BLaER1 (cell line): ENCODE measurements at regions not wholly inside any gene's neighbourhood (a gene's known extent, or its start where the extent isn't known, plus 50 kb on each side); places are given as distances from the start of the nearest gene placed in this dataset.

ENCODE experiments used
- H3K27ac ChIP-seq: shearing (Covaris generic); formaldehyde crosslinking; 2 replicates; pipeline ENCODE4 v1.8.1; 2022
- H3K27me3 ChIP-seq: shearing (Covaris generic); formaldehyde crosslinking; 2 replicates; pipeline ENCODE4 v1.8.1; 2022
- H3K36me3 ChIP-seq: shearing (Covaris generic); formaldehyde crosslinking; 2 replicates; pipeline ENCODE4 v1.8.1; 2022
- H3K4me1 ChIP-seq: shearing (Covaris generic); formaldehyde crosslinking; 2 replicates; pipeline ENCODE4 v1.8.1; 2022
- H3K4me2 ChIP-seq: shearing (Covaris generic); formaldehyde crosslinking; 2 replicates; pipeline ENCODE4 v1.8.1; 2022
- H3K4me3 ChIP-seq: shearing (Covaris generic); formaldehyde crosslinking; 2 replicates; pipeline ENCODE4 v1.8.1; 2022
- H3K9ac ChIP-seq: shearing (Covaris generic); formaldehyde crosslinking; 2 replicates; pipeline ENCODE4 v1.8.1; 2022
- H3K9me3 ChIP-seq: shearing (Covaris generic); formaldehyde crosslinking; 2 replicates; pipeline ENCODE4 v1.8.1; 2022
- H4K20me1 ChIP-seq: shearing (Covaris generic); formaldehyde crosslinking; 2 replicates; pipeline ENCODE4 v1.8.1; 2022
- Cebpa-rat ChIP-seq: shearing (Covaris generic); IDR thresholded peaks from 2 replicates; pipeline ENCODE4 v1.8.1; 2022

- Histone ChIP-seq H3K27me3 (no peaks in the 10 kb centered on the region), H3K9ac (no peak overlapping the region), H3K4me3 (no peak overlapping the region), H3K27ac (no peak overlapping the region), H3K4me2 (no peak overlapping the region), H3K4me1 (peaks cover 3% of the 10 kb centered on the region; the same call in 1 of the 2 replicates), H3K9me3 (peaks cover 31% of the 10 kb centered on the region), H4K20me1 (no peaks in the 10 kb centered on the region), H3K36me3 (no peaks in the 10 kb centered on the region)
- TF ChIP-seq Cebpa-rat: no peak
Measured at GRCh38 chr5:176711883-176712282, 64.6 kb downstream of the TSPAN17 start.

DNA sequence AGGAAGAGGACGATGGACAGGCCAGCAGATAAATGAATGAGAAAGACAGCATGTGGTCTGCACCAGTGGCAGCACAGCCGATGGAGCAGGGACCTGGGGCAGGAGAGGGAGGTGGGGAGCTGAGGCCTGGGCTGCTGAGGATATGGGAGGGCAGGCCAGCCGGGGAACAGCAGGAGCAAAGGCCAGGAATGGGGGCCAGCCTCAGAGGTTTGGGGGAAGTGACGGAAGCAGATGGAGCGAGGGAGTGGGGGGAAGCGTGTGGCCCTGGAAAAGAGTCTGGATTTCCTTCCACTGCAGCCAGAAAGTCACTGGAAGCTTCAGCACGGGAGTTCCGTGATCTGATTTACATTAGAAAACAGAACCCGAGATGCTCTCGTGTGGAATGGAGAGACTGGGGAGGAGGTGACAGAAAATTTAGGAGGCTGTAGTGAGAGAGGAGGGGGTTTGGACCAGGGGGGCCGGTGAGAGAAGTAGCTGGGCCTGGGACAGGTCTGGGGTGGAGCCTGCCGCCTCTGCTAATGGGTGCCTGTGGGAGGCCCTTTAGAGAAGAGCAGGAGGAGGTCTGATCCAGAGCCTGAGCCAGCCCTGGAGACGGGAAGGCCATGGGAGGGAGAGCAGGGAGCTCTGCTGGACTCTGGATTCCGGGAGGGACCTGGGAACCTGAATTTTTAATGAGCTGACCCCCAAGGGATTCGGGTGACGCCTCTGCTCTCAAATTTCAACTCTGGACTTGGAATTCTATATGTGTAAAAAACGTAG lies 65.4 kb downstream of the TSPAN17 start:
- Histone ChIP-seq H3K27ac (no peak overlapping the region), H3K36me3 (no peaks in the 10 kb centered on the region), H4K20me1 (no peaks in the 10 kb centered on the region), H3K4me3 (no peak overlapping the region), H3K9me3 (peaks cover 31% of the 10 kb centered on the region), H3K4me1 (peaks cover 3% of the 10 kb centered on the region; the same call in 1 of the 2 replicates), H3K4me2 (no peak overlapping the region), H3K9ac (no peak overlapping the region), H3K27me3 (no peaks in the 10 kb centered on the region)
- no peak for TF ChIP-seq Cebpa-rat

- Histone ChIP-seq H3K27me3 (no peaks in the 10 kb centered on the region), H3K4me3 (no peak overlapping the region), H3K4me2 (no peak overlapping the region), H3K27ac (no peak overlapping the region), H3K36me3 (no peaks in the 10 kb centered on the region), H4K20me1 (no peaks in the 10 kb centered on the region), H3K9me3 (peaks cover 31% of the 10 kb centered on the region), H3K9ac (no peak overlapping the region), H3K4me1 (peaks cover 3% of the 10 kb centered on the region; the same call in 1 of the 2 replicates)
- TF ChIP-seq Cebpa-rat: no peak
Measured at GRCh38 chr5:176713409-176713808, 66.1 kb downstream of the TSPAN17 start.

- no peak overlapping the region for H3K27ac ChIP-seq
- no peaks in the 10 kb centered on the region for H4K20me1 ChIP-seq
- no peaks in the 10 kb centered on the region for H3K36me3 ChIP-seq
- no peaks in the 10 kb centered on the region for H3K27me3 ChIP-seq
- peaks cover 31% of the 10 kb centered on the region for H3K9me3 ChIP-seq
- TF ChIP-seq Cebpa-rat: no peak
- peaks cover 3% of the 10 kb centered on the region; the same call in 1 of the 2 replicates for H3K4me1 ChIP-seq
- H3K4me3 ChIP-seq: no peak overlapping the region
- H3K9ac ChIP-seq: no peak overlapping the region
- no peak overlapping the region for H3K4me2 ChIP-seq
Measured at GRCh38 chr5:176714067-176714466, 66.8 kb downstream of the TSPAN17 start.

GRCh38 chr5:176716320-176716719 lies 69.0 kb downstream of the TSPAN17 start:
- no peaks in the 10 kb centered on the region for H4K20me1 ChIP-seq
- H3K27ac ChIP-seq: no peak overlapping the region
- H3K4me1 ChIP-seq: no peaks in the 10 kb centered on the region
- peaks cover 31% of the 10 kb centered on the region for H3K9me3 ChIP-seq
- H3K4me2 ChIP-seq: no peak overlapping the region
- H3K36me3 ChIP-seq: no peaks in the 10 kb centered on the region
- H3K4me3 ChIP-seq: no peak overlapping the region
- H3K27me3 ChIP-seq: no peaks in the 10 kb centered on the region
- H3K9ac ChIP-seq: no peak overlapping the region
- TF ChIP-seq Cebpa-rat: no peak

DNA sequence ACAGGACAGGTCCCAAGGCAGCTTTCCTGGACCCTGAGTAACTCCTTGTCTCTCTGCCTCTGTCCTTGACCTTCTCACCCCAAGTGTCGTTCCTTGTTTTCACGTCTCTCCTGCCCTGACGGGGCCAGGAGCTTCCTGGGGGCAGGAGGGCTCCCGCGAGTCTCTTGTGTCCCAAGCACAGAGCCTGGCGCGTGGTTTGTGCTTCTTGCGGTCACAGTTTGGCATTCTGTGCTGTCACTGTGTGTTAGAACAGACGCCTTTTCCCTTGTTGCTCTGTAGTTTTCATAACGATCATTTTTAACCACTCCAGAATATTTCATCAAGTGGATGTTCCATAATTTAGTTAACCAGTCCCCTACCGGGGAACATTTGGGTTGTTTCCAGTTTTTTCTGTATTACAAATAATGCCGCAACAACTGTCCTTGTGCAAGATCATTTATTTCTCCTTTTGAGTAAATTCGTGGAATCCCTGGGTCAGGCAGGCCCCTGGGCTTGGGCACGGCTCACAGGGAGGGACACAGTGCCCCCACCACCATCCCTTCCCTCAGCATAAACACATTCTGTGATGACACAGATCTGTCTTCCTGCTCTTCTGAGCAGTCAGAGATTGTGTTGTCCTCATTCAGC lies 71.9 kb downstream of the TSPAN17 start:
- Histone ChIP-seq H3K4me1 (no peaks in the 10 kb centered on the region), H3K9me3 (peaks cover 21% of the 10 kb centered on the region), H3K4me3 (no peak overlapping the region), H4K20me1 (no peaks in the 10 kb centered on the region), H3K36me3 (no peaks in the 10 kb centered on the region), H3K27me3 (no peaks in the 10 kb centered on the region), H3K27ac (no peak overlapping the region), H3K4me2 (no peak overlapping the region), H3K9ac (no peak overlapping the region)
- TF ChIP-seq Cebpa-rat: no peak

DNA sequence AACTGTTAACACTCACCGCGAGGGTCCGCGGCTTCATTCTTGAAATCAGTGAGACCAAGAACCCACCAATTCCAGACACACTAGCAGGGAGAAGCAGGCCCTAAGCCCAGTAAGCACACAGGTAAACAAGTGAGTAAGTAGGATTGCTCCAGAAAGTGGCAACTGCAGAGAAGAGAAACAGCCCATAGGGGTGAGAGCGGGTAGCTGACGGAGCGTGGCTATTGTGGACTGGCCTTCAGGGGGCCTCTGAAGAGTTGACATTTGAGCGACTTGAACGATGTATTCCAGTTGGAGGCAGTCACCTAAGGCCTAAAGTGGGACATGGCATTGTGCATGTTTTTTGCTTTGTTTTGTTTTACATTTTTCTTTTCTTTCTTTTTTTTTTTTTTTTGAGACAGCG lies 74.2 kb downstream of the TSPAN17 start:
- H3K27ac ChIP-seq: no peak overlapping the region
- H3K4me3 ChIP-seq: no peak overlapping the region
- no peak overlapping the region for H3K9ac ChIP-seq
- H4K20me1 ChIP-seq: no peaks in the 10 kb centered on the region
- no peak for TF ChIP-seq Cebpa-rat
- H3K4me1 ChIP-seq: peaks cover 2% of the 10 kb centered on the region
- H3K9me3 ChIP-seq: no peaks in the 10 kb centered on the region
- H3K27me3 ChIP-seq: peaks cover 15% of the 10 kb centered on the region
- H3K4me2 ChIP-seq: no peak overlapping the region
- H3K36me3 ChIP-seq: no peaks in the 10 kb centered on the region

- no peak overlapping the region for H3K27ac ChIP-seq
- no peaks in the 10 kb centered on the region for H4K20me1 ChIP-seq
- H3K4me2 ChIP-seq: no peak overlapping the region
- H3K4me1 ChIP-seq: peaks cover 14% of the 10 kb centered on the region
- no peaks in the 10 kb centered on the region for H3K36me3 ChIP-seq
- no peak overlapping the region for H3K4me3 ChIP-seq
- no peak overlapping the region for H3K9ac ChIP-seq
- peaks cover 28% of the 10 kb centered on the region for H3K27me3 ChIP-seq
- no peak for TF ChIP-seq Cebpa-rat
- H3K9me3 ChIP-seq: no peaks in the 10 kb centered on the region
Measured at GRCh38 chr5:176722757-176723156, 75.5 kb downstream of the TSPAN17 start.

DNA sequence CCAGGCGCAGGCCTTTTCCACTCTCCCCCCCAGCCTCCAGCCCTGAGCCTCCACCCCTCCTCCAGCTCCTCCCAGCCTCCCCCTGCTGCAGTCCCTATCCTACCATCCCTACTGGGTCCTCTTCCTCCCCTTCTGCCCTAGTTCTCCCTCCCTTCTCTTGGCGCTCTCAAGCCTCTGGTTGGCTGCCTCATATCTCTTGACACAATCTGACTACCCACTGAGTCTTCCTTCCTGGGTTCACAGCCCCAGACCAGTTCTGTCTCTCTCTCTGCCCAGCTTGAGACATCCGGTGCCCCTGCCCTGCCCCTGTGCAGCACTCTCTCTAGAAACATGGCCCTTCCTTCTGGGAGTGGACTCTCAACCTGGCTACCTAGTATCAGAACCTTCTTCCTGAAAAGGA lies 76.2 kb downstream of the TSPAN17 start:
- Histone ChIP-seq H3K27ac (no peak overlapping the region), H3K27me3 (peaks cover 32% of the 10 kb centered on the region), H4K20me1 (no peaks in the 10 kb centered on the region), H3K9me3 (no peaks in the 10 kb centered on the region), H3K4me3 (no peak overlapping the region), H3K4me1 (peaks cover 18% of the 10 kb centered on the region), H3K9ac (no peak overlapping the region), H3K4me2 (no peak overlapping the region), H3K36me3 (no peaks in the 10 kb centered on the region)
- no peak for TF ChIP-seq Cebpa-rat

DNA sequence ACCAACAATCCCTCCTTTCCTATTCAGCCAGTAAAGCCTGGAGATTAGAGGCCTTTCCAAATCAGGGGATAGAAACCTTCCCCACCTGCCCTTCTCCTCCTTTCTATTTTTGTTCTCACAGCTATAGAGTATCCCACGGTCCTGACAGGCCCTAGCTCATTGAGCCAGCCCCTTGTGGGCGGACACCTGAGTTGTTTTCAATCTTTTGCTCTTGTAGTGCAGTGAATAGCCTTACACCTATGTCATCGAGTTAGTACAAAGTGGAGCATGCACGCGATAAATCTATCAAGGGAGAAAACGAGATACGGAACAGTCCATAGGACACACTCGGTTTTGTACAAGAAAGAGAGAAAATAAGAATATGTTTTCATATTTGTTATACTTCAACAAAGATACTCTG lies 77.2 kb downstream of the TSPAN17 start:
- H3K9me3 ChIP-seq: no peaks in the 10 kb centered on the region
- no peaks in the 10 kb centered on the region for H3K36me3 ChIP-seq
- no peak overlapping the region for H3K4me2 ChIP-seq
- peaks cover 34% of the 10 kb centered on the region for H3K27me3 ChIP-seq
- no peak for TF ChIP-seq Cebpa-rat
- H3K27ac ChIP-seq: no peak overlapping the region
- peaks cover 25% of the 10 kb centered on the region for H3K4me1 ChIP-seq
- no peaks in the 10 kb centered on the region for H4K20me1 ChIP-seq
- no peak overlapping the region for H3K9ac ChIP-seq
- no peak overlapping the region for H3K4me3 ChIP-seq
